PC-9 (cell line): ENCODE measurements at regions not wholly inside any gene's neighbourhood (a gene's known extent, or its start where the extent isn't known, plus 50 kb on each side); places are given as distances from the start of the nearest gene placed in this dataset.

Experiments used
- CTCF ChIP-seq: fragments of 200-600 bp; sonication (generic); conservative IDR thresholded peaks from 2 replicates; pipeline ENCODE4 v1.6.1; 2017; ENCODE audit warnings: mixed run types, antibody characterized with exemption, mild to moderate bottlenecking, moderate library complexity
- EZH2 ChIP-seq: fragments of 200-600 bp; sonication (generic); IDR thresholded peaks from 2 replicates; pipeline ENCODE4 v1.8.0; 2017; ENCODE audit warnings: antibody characterized with exemption, low read depth

- TF ChIP-seq CTCF (no peak), EZH2 (no peak)
Measured at GRCh38 chr11:37394236-37394870, 796.3 kb upstream of the RAG2 start.
